ENCODE measurements at regions not wholly inside any gene's neighbourhood (a gene's known extent, or its start where the extent isn't known, plus 50 kb on each side); places are given as distances from the start of the nearest gene placed in this dataset.

GRCh38 chr1:87165177-87165576, 163.5 kb upstream of the LMO4 start:
- Histone ChIP-seq H3K4me1 (ENCODE audit: control insufficient read depth, insufficient read depth, low read length, unreplicated experiment) (no peaks in the 10 kb centered on the region), H3K27ac (ENCODE audit: low read depth, low read length) (no peak overlapping the region), H3K36me3 (ENCODE audit: insufficient read depth, low read length) (no peaks in the 10 kb centered on the region), H2AFZ (ENCODE audit: low read length, unreplicated experiment) (no peak overlapping the region), H3K4me3 (ENCODE audit: low read depth, low read length) (no peak overlapping the region), H3K79me2 (ENCODE audit: control insufficient read depth, insufficient read depth, low read length, unreplicated experiment) (no peaks in the 10 kb centered on the region), H3K27me3 (ENCODE audit: insufficient read depth, low read length) (peaks cover 50% of the 10 kb centered on the region)

GRCh38 chr1:87167157-87167789, 161.4 kb upstream of the LMO4 start:
- no peaks in the 10 kb centered on the region for H3K36me3 ChIP-seq (ENCODE audit: insufficient read depth, low read length)
- H2AFZ ChIP-seq (ENCODE audit: low read length, unreplicated experiment), result no peak overlapping the region
- H3K4me1 ChIP-seq (ENCODE audit: control insufficient read depth, insufficient read depth, low read length, unreplicated experiment), result no peaks in the 10 kb centered on the region

GRCh38 chr1:87167848-87168525, 160.7 kb upstream of the LMO4 start:
- Histone ChIP-seq H3K4me3 (ENCODE audit: low read depth, low read length) (no peak overlapping the region), H3K27ac (ENCODE audit: low read depth, low read length) (no peak overlapping the region), H3K4me1 (ENCODE audit: control insufficient read depth, insufficient read depth, low read length, unreplicated experiment) (no peaks in the 10 kb centered on the region), H3K36me3 (ENCODE audit: insufficient read depth, low read length) (no peaks in the 10 kb centered on the region), H3K79me2 (ENCODE audit: control insufficient read depth, insufficient read depth, low read length, unreplicated experiment) (no peaks in the 10 kb centered on the region), H2AFZ (ENCODE audit: low read length, unreplicated experiment) (no peak overlapping the region), H3K27me3 (ENCODE audit: insufficient read depth, low read length) (peaks cover 67% of the 10 kb centered on the region)

More at GRCh38 chr1:87167157-87167789, 161.4 kb upstream of the LMO4 start:
- H3K27me3 ChIP-seq (ENCODE audit: insufficient read depth, low read length), result peaks cover 64% of the 10 kb centered on the region
- no peak overlapping the region for H3K4me3 ChIP-seq (ENCODE audit: low read depth, low read length)
- no peak overlapping the region for H3K27ac ChIP-seq (ENCODE audit: low read depth, low read length)
- no peaks in the 10 kb centered on the region for H3K79me2 ChIP-seq (ENCODE audit: control insufficient read depth, insufficient read depth, low read length, unreplicated experiment)

- Histone ChIP-seq H2AFZ (ENCODE audit: low read length, unreplicated experiment) (no peak overlapping the region), H3K27me3 (ENCODE audit: insufficient read depth, low read length) (peaks cover 68% of the 10 kb centered on the region), H3K4me3 (ENCODE audit: low read depth, low read length) (no peak overlapping the region), H3K79me2 (ENCODE audit: control insufficient read depth, insufficient read depth, low read length, unreplicated experiment) (no peaks in the 10 kb centered on the region), H3K36me3 (ENCODE audit: insufficient read depth, low read length) (no peaks in the 10 kb centered on the region), H3K4me1 (ENCODE audit: control insufficient read depth, insufficient read depth, low read length, unreplicated experiment) (no peaks in the 10 kb centered on the region), H3K27ac (ENCODE audit: low read depth, low read length) (no peak overlapping the region)
These were observed 159.3 kb upstream of the LMO4 start for GRCh38 chr1:87169263-87169910.

GRCh38 chr1:87170157-87170556, 158.5 kb upstream of the LMO4 start:
- peaks cover 68% of the 10 kb centered on the region for H3K27me3 ChIP-seq (ENCODE audit: insufficient read depth, low read length)
- H3K27ac ChIP-seq (ENCODE audit: low read depth, low read length), result no peak overlapping the region
- H3K36me3 ChIP-seq (ENCODE audit: insufficient read depth, low read length), result no peaks in the 10 kb centered on the region
- H3K4me1 ChIP-seq (ENCODE audit: control insufficient read depth, insufficient read depth, low read length, unreplicated experiment), result no peaks in the 10 kb centered on the region
- no peak overlapping the region for H2AFZ ChIP-seq (ENCODE audit: low read length, unreplicated experiment)
- no peak overlapping the region for H3K4me3 ChIP-seq (ENCODE audit: low read depth, low read length)
- no peaks in the 10 kb centered on the region for H3K79me2 ChIP-seq (ENCODE audit: control insufficient read depth, insufficient read depth, low read length, unreplicated experiment)

GRCh38 chr1:87170931-87171598, 157.6 kb upstream of the LMO4 start:
- Histone ChIP-seq H2AFZ (ENCODE audit: low read length, unreplicated experiment) (no peak overlapping the region), H3K27me3 (ENCODE audit: insufficient read depth, low read length) (peaks cover 63% of the 10 kb centered on the region), H3K4me3 (ENCODE audit: low read depth, low read length) (no peak overlapping the region), H3K36me3 (ENCODE audit: insufficient read depth, low read length) (no peaks in the 10 kb centered on the region), H3K79me2 (ENCODE audit: control insufficient read depth, insufficient read depth, low read length, unreplicated experiment) (no peaks in the 10 kb centered on the region), H3K4me1 (ENCODE audit: control insufficient read depth, insufficient read depth, low read length, unreplicated experiment) (no peaks in the 10 kb centered on the region), H3K27ac (ENCODE audit: low read depth, low read length) (no peak overlapping the region)

GRCh38 chr1:87173231-87173630, 155.4 kb upstream of the LMO4 start:
- no peaks in the 10 kb centered on the region for H3K4me1 ChIP-seq (ENCODE audit: control insufficient read depth, insufficient read depth, low read length, unreplicated experiment)
- H3K27ac ChIP-seq (ENCODE audit: low read depth, low read length), result no peak overlapping the region
- peaks cover 61% of the 10 kb centered on the region for H3K27me3 ChIP-seq (ENCODE audit: insufficient read depth, low read length)
- H3K79me2 ChIP-seq (ENCODE audit: control insufficient read depth, insufficient read depth, low read length, unreplicated experiment), result no peaks in the 10 kb centered on the region
- H3K4me3 ChIP-seq (ENCODE audit: low read depth, low read length), result no peak overlapping the region
- no peak overlapping the region for H2AFZ ChIP-seq (ENCODE audit: low read length, unreplicated experiment)
- H3K36me3 ChIP-seq (ENCODE audit: insufficient read depth, low read length), result no peaks in the 10 kb centered on the region

GRCh38 chr1:87174724-87175245, 153.9 kb upstream of the LMO4 start:
- Histone ChIP-seq H3K27me3 (ENCODE audit: insufficient read depth, low read length) (peaks cover 70% of the 10 kb centered on the region), H3K79me2 (ENCODE audit: control insufficient read depth, insufficient read depth, low read length, unreplicated experiment) (no peaks in the 10 kb centered on the region), H3K4me1 (ENCODE audit: control insufficient read depth, insufficient read depth, low read length, unreplicated experiment) (no peaks in the 10 kb centered on the region), H3K4me3 (ENCODE audit: low read depth, low read length) (no peak overlapping the region), H3K27ac (ENCODE audit: low read depth, low read length) (no peak overlapping the region), H3K36me3 (ENCODE audit: insufficient read depth, low read length) (no peaks in the 10 kb centered on the region), H2AFZ (ENCODE audit: low read length, unreplicated experiment) (no peak overlapping the region)

GRCh38 chr1:87176087-87176486, 152.6 kb upstream of the LMO4 start:
- Histone ChIP-seq H3K36me3 (ENCODE audit: insufficient read depth, low read length) (no peaks in the 10 kb centered on the region), H3K4me3 (ENCODE audit: low read depth, low read length) (no peak overlapping the region), H3K27ac (ENCODE audit: low read depth, low read length) (no peak overlapping the region), H3K79me2 (ENCODE audit: control insufficient read depth, insufficient read depth, low read length, unreplicated experiment) (no peaks in the 10 kb centered on the region), H2AFZ (ENCODE audit: low read length, unreplicated experiment) (no peak overlapping the region), H3K4me1 (ENCODE audit: control insufficient read depth, insufficient read depth, low read length, unreplicated experiment) (no peaks in the 10 kb centered on the region), H3K27me3 (ENCODE audit: insufficient read depth, low read length) (peaks cover 70% of the 10 kb centered on the region)

GRCh38 chr1:87176514-87176913, 152.2 kb upstream of the LMO4 start:
- Histone ChIP-seq H3K27me3 (ENCODE audit: insufficient read depth, low read length) (peaks cover 71% of the 10 kb centered on the region), H3K79me2 (ENCODE audit: control insufficient read depth, insufficient read depth, low read length, unreplicated experiment) (no peaks in the 10 kb centered on the region), H3K27ac (ENCODE audit: low read depth, low read length) (no peak overlapping the region), H3K4me3 (ENCODE audit: low read depth, low read length) (no peak overlapping the region), H3K36me3 (ENCODE audit: insufficient read depth, low read length) (no peaks in the 10 kb centered on the region), H3K4me1 (ENCODE audit: control insufficient read depth, insufficient read depth, low read length, unreplicated experiment) (no peaks in the 10 kb centered on the region), H2AFZ (ENCODE audit: low read length, unreplicated experiment) (no peak overlapping the region)

All from ACC112 (cell line).